Osteoblast (primary cell): ENCODE measurements at regions not wholly inside any gene's neighbourhood (a gene's known extent, or its start where the extent isn't known, plus 50 kb on each side); places are given as distances from the start of the nearest gene placed in this dataset.
"Not testable (repeated sequence)": the region's sequence is repeated elsewhere in the genome, so short reads cannot be mapped to it uniquely, and the experiment has no call there.

ENCODE experiments used
- DNase-seq: peaks from one replicate; pipeline ENCODE4 v3.0.0; 2011; ENCODE audit warnings: low spot score, mixed read lengths; ENCODE audit not compliant: insufficient read length; ENCODE audit errors: missing footprints
- H2AFZ ChIP-seq: 2 replicates; pipeline ENCODE4 v1.6.0; 2011; ENCODE audit warnings: mild to moderate bottlenecking, low read length
- H3K27ac ChIP-seq: 2 replicates; pipeline ENCODE4 v1.5.1; 2011; ENCODE audit warnings: mild to moderate bottlenecking, low read depth, low read length, moderate library complexity
- H3K27me3 ChIP-seq: 2 replicates; pipeline ENCODE4 v1.6.0; 2012; ENCODE audit warnings: mild to moderate bottlenecking, control low read depth, inconsistent platforms, low read length, moderate library complexity; ENCODE audit not compliant: insufficient read depth
- H3K36me3 ChIP-seq: 2 replicates; pipeline ENCODE4 v1.5.1; 2011; ENCODE audit warnings: mild to moderate bottlenecking, low read length, control low read depth, moderate library complexity; ENCODE audit not compliant: insufficient read depth
- H3K4me1 ChIP-seq: 2 replicates; pipeline ENCODE4 v1.5.1; 2011; ENCODE audit warnings: mild to moderate bottlenecking, low read length, control low read depth, moderate library complexity; ENCODE audit not compliant: insufficient read depth
- H3K4me2 ChIP-seq: 2 replicates; pipeline ENCODE4 v1.6.0; 2011; ENCODE audit warnings: mild to moderate bottlenecking, low read length; ENCODE audit not compliant: insufficient read depth
- H3K4me3 ChIP-seq: fragments of 200-600 bp; sonication (generic); 3 replicates; pipeline ENCODE4 v1.5.1; 2012; ENCODE audit warnings: mild to moderate bottlenecking, low read length, inconsistent platforms; ENCODE audit not compliant: insufficient read depth
- H3K79me2 ChIP-seq: 2 replicates; pipeline ENCODE4 v1.6.0; 2012; ENCODE audit warnings: mild to moderate bottlenecking, low read length, control low read depth, inconsistent platforms; ENCODE audit not compliant: insufficient read depth
- H3K9me3 ChIP-seq: 2 replicates; pipeline ENCODE4 v1.5.1; 2011; ENCODE audit warnings: low read depth, low read length, control low read depth
- H4K20me1 ChIP-seq: 2 replicates; pipeline ENCODE4 v1.6.0; 2012; ENCODE audit warnings: mild to moderate bottlenecking, low read length, control low read depth; ENCODE audit not compliant: insufficient read depth
- CTCF ChIP-seq: IDR thresholded peaks from 2 replicates; pipeline ENCODE4 v1.5.1; 2011; ENCODE audit warnings: mild to moderate bottlenecking, low read depth, low read length, moderate library complexity; ENCODE audit errors: extremely low read depth

DNA sequence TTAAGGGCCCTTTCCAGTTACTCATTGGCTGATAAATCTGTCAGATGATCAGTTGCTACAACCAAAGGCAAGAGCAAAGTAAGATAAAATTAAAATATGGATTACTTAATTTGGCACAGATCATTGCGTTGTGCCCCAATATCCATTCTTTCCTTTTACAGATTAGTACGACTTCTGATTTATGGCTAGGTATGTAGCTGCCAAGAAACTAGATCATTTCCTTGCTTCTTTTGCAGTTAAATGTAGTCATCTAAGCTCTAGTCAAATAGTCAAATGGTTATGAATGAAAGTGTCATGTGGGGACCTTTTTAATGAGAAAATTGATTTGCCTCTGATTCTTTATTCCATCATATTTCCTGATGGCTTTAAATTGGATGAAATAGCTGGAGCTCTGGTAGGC lies 1039.9 kb upstream of the FLRT2 start:
- no peak overlapping the region for H2AFZ ChIP-seq

GRCh38 chr14:84492685-84493084 lies 1037.3 kb upstream of the FLRT2 start:
- no peaks in the 10 kb centered on the region for H3K9me3 ChIP-seq
- DNase-seq, result no peak
- no peak overlapping the region for H3K4me3 ChIP-seq
- no peak for TF ChIP-seq CTCF
- H3K4me2 ChIP-seq, result no peak overlapping the region
- H3K27me3 ChIP-seq, result no peaks in the 10 kb centered on the region
- H3K79me2 ChIP-seq, result no peaks in the 10 kb centered on the region
- H3K4me1 ChIP-seq, result no peaks in the 10 kb centered on the region
- H3K27ac ChIP-seq, result no peak overlapping the region
- no peaks in the 10 kb centered on the region for H3K36me3 ChIP-seq
- no peak overlapping the region for H2AFZ ChIP-seq
- no peaks in the 10 kb centered on the region for H4K20me1 ChIP-seq

More for the DNA sequence above, 1039.9 kb upstream of the FLRT2 start:
- no peaks in the 10 kb centered on the region for H4K20me1 ChIP-seq
- no peak for TF ChIP-seq CTCF
- no peaks in the 10 kb centered on the region for H3K79me2 ChIP-seq
- H3K36me3 ChIP-seq, result no peaks in the 10 kb centered on the region
- DNase-seq, result no peak
- no peaks in the 10 kb centered on the region for H3K27me3 ChIP-seq
- H3K4me3 ChIP-seq, result no peak overlapping the region
- no peaks in the 10 kb centered on the region for H3K9me3 ChIP-seq
- H3K27ac ChIP-seq, result no peak overlapping the region
- no peaks in the 10 kb centered on the region for H3K4me1 ChIP-seq
- H3K4me2 ChIP-seq, result no peak overlapping the region

GRCh38 chr14:84493779-84494178 lies 1036.2 kb upstream of the FLRT2 start:
- Histone ChIP-seq H3K4me3 (no peak overlapping the region), H3K27me3 (no peaks in the 10 kb centered on the region), H3K4me2 (no peak overlapping the region), H2AFZ (no peak overlapping the region), H3K36me3 (no peaks in the 10 kb centered on the region), H3K79me2 (no peaks in the 10 kb centered on the region), H3K9me3 (no peaks in the 10 kb centered on the region), H4K20me1 (no peaks in the 10 kb centered on the region), H3K4me1 (no peaks in the 10 kb centered on the region), H3K27ac (no peak overlapping the region)
- no peak for TF ChIP-seq CTCF
- DNase-seq, result no peak

DNA sequence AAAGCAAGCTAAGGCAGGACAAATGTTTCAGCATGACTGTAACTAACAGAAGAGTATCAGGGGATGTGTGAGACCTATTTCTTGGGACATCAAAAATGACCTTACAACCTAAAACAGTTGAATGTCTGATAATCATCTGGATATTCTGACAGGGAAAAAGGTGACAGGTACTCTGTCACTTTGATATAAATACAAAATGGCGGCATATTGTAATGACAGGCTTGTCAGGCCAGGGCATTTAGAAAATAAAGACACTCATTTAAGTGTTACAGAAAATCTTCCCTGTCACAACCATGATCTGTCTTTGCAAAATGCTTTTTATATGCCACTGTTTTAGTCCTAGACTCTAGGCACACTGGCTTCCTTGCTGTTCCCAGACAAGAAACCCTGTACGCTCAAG lies 1033.3 kb upstream of the FLRT2 start:
- no peaks in the 10 kb centered on the region for H3K27me3 ChIP-seq
- H2AFZ ChIP-seq, result no peak overlapping the region
- no peaks in the 10 kb centered on the region for H3K36me3 ChIP-seq
- no peak overlapping the region for H3K4me2 ChIP-seq
- no peak for TF ChIP-seq CTCF
- no peak overlapping the region for H3K4me3 ChIP-seq
- H4K20me1 ChIP-seq, result no peaks in the 10 kb centered on the region
- no peak overlapping the region for H3K27ac ChIP-seq
- no peaks in the 10 kb centered on the region for H3K9me3 ChIP-seq
- no peaks in the 10 kb centered on the region for H3K4me1 ChIP-seq
- no peak for DNase-seq
- no peaks in the 10 kb centered on the region for H3K79me2 ChIP-seq

DNA sequence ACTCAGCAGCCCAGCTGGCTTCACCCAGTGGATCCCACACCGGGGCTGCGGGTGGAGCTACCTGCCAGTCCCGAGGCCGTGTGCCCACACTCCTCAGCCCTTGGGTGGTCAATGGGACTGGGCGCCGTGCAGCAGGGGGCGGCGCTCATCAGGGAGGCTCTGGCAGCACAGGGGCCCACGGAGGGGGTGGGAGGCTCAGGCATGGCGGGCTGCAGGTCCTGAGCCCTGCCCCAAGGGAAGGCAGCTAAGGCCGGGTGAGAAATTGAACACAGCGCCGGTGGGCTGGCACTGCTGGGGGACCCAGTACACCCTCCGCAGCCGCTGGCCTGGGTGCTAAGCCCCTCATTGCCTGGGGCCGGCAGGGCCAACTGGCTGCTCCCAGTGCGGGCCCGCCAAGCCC lies 1017.1 kb upstream of the FLRT2 start:
- H3K4me3 ChIP-seq, H3K4me1 ChIP-seq, H3K27me3 ChIP-seq, H3K4me2 ChIP-seq, H3K36me3 ChIP-seq, H4K20me1 ChIP-seq, H3K27ac ChIP-seq, H3K79me2 ChIP-seq, DNase-seq, H2AFZ ChIP-seq, H3K9me3 ChIP-seq: not testable (repeated sequence)
